GM19035 (cell line): ENCODE measurements at regions not wholly inside any gene's neighbourhood (a gene's known extent, or its start where the extent isn't known, plus 50 kb on each side); places are given as distances from the start of the nearest gene placed in this dataset.
"Not testable (repeated sequence)": the region's sequence is repeated elsewhere in the genome, so short reads cannot be mapped to it uniquely, and the experiment has no call there.

Experiments used
- ATAC-seq: cut with Tn5 transposase; IDR thresholded peaks from one replicate; pipeline ENCODE4 v1.9.1; 2021; ENCODE audit not compliant: unreplicated experiment

- ATAC-seq, result peak; percentile 81
These were observed 100.8 kb upstream of the ATP5MC3 start for GRCh38 chr2:175282300-175282699.

DNA sequence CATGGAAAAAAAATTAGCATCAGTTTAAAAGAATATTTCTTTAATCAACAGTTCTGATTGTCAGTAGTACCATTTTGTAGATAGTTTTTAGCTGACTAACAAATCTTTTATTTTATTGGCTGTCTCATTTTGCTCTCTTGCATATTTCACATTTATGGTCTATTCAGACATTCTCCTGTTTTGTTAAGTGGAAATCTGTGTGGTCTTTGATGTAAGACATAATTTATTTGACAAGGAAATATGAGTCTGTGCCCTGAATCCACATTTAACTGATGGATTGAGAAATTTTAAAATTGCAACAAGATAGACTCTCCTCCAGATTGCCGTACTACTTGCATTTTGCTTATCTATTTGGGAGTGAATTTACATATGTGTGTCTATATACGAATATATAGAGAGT is 96.3 kb upstream of the ATP5MC3 start:
- no peak for ATAC-seq

- ATAC-seq, result no peak
These were observed 94.0 kb upstream of the ATP5MC3 start for GRCh38 chr2:175275539-175275938.

DNA sequence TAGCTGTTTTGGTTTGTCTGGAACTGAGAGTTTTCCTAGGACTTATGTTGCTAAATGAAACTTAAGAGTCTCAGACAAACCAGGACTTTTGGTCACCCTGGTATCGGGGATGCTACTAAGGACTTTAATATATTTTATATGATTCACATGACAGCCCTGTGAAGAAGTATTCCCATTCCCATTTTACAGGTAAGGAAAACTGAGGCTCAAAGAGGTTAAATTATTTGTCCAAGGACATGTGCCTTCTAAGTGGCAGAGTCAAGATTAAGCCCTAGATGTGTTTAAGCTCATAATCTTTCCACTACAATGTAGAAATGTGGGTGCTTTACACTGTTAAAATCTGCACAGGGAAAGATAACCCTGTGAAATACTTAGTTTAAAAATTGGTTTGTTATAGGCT is 77.7 kb upstream of the ATP5MC3 start:
- ATAC-seq, result no peak

GRCh38 chr2:175256806-175257585 is 75.5 kb upstream of the ATP5MC3 start:
- no peak for ATAC-seq

GRCh38 chr2:175256391-175256790 is 74.9 kb upstream of the ATP5MC3 start:
- ATAC-seq, result not testable (repeated sequence)

GRCh38 chr2:175253871-175254270 is 72.4 kb upstream of the ATP5MC3 start:
- ATAC-seq, result no peak

- no peak for ATAC-seq
These were observed 70.0 kb upstream of the ATP5MC3 start for GRCh38 chr2:175251425-175252041.

GRCh38 chr2:175247159-175247558 is 65.6 kb upstream of the ATP5MC3 start:
- ATAC-seq, result no peak

DNA sequence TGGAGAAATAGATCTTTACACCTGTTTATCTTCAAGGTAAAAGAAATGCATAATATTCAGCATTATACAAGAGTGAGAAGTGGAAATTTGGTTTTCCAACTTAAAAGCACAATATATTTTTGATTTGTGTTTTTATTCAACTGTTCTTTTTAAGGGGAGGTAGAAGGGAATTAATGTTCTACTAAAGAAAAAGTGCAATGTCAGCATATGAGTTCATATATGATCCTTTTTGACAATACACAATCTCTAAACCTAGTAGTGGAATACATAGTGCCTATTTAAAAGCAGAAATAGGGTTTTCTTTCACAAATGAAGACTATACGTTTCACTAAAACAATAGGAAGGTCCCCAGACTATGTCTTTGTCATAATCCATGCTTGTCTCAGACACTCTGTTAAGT is 63.2 kb upstream of the ATP5MC3 start:
- no peak for ATAC-seq

DNA sequence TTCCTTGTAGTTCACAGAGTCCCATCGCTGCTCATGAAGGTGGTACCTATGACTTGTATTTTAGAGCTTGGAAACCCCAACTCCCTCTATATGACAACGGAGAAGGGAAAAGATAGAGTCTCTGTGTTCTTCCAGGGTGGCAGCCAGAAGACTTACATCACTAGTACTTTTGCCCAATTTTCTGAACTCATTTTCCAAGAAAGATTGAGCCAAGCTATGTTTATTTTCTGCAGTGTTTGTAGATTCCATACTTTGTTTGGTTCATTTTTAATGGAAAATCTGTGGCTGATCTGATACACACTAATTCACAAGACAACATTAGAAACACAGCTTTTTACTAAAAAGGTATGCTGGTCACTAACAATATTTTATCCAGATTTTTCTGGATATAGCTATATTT is 60.2 kb upstream of the ATP5MC3 start:
- ATAC-seq, result no peak

DNA sequence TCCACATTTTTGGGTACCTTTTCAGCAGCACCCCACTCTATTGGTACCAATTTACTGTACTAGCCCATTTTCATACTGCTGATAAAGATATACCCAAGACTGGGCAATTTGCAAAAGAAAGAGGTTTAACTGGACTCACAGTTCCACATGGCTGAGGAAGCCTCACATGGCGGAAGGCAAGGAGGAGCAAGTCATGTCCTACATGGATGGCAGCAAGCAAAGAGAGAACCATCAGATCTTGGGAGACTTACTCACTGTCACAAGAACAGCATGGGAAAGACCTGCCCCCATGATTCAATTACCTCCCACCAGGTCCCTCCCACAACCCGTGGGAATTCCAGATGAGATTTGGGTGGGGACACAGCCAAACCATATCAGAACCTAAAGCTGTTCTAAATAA is 58.5 kb upstream of the ATP5MC3 start:
- not testable (repeated sequence) for ATAC-seq

DNA sequence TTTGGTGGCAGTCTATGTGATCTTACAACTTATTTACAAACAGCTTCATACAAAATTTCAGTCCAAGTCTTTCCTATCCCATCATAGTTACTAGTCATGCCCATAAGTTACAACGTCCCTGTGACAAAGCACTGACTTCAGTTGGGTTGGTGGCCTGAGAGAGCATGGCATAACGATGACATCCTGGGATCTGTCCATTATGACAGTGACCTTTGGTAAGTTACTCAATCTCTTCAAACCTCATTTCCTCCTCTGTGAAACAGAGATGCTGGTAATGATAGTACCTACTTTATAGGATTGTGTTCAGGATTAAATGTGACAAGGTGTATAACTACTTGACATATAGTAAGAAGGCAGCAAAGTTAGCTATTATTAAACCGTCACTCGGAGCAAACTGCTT is 55.4 kb upstream of the ATP5MC3 start:
- no peak for ATAC-seq

GRCh38 chr2:175234650-175235049 is 53.1 kb upstream of the ATP5MC3 start:
- ATAC-seq, result no peak

GRCh38 chr2:175234153-175234552 is 52.6 kb upstream of the ATP5MC3 start:
- no peak for ATAC-seq

GRCh38 chr2:175233135-175233719 is 51.7 kb upstream of the ATP5MC3 start:
- ATAC-seq, result no peak
